G401.6 (cell line): ENCODE measurements at regions not wholly inside any gene's neighbourhood (a gene's known extent, or its start where the extent isn't known, plus 50 kb on each side); places are given as distances from the start of the nearest gene placed in this dataset.
"Not testable (repeated sequence)": the region's sequence is repeated elsewhere in the genome, so short reads cannot be mapped to it uniquely, and the experiment has no call there.

Experiments
- FAIRE-seq: peaks from 2 replicates; lab custom pipeline; 2012; peaks lifted over from hg19 to GRCh38; lab: Jason Lieb, UNC

- FAIRE-seq, result no peak
Observed at GRCh38 chr14:80055667-80056496, 155.4 kb downstream of the DIO2 start.

DNA sequence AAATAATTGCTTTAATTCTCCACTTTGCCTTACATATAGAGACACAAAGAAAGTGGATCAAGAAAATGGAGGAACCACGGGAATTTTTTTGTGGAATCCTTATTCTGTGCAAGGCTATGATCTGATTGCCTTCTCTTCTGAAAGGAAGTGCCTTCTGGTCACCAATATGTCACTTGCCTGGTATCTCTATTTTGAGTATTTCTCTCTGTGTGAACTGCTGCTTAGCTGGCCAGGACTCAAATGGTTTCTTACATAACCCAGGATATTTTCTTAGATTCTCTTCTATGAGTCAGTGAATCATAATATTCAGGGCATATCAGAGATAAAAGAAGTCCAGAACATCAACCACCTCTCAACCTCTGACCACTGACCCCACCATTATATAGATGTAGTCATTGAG, 156.1 kb downstream of the DIO2 start:
- no peak for FAIRE-seq

- FAIRE-seq, result no peak
Observed at GRCh38 chr14:80054020-80054419, 157.3 kb downstream of the DIO2 start.

- no peak for FAIRE-seq
Observed at GRCh38 chr14:80049055-80049454, 162.2 kb downstream of the DIO2 start.

DNA sequence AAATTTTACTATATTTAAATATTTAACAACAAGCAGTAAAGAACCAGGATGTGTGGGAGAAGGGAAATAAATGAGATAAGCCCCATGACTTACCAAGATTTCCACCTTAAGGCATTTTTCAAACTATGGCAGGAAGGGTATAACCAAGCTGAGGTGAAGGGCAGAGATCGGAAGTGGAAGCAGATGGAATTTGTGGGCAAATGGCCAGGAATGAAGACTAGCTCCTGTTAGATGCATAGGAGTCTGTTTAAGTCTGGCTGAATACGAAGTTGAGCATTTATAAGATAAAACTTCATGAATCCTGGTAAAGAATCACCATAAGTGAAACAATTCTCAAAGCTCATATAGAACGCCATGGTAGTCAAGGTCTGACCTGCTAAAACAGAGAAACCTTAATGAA, 163.5 kb downstream of the DIO2 start:
- no peak for FAIRE-seq

- no peak for FAIRE-seq
Observed at GRCh38 chr14:80037349-80037748, 174.0 kb downstream of the DIO2 start.

DNA sequence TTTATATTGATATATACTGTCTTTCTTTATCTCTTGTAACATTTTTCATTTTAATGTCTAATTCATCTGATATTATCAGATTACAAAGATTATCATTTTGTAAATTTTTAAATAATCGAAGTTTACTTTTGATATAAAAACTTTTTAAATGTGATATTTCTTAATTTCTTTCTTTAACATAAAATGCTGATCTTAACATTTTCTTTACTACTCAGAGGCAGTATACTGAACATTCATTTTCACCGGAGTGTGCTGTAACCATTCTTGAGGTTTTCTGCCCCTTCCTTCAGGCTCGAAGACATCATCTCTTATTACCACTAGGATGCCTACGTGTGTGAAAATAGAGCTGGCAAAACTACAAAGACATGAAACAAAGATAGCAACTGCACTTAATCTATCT, 186.9 kb downstream of the DIO2 start:
- peak; percentile 66 for FAIRE-seq

DNA sequence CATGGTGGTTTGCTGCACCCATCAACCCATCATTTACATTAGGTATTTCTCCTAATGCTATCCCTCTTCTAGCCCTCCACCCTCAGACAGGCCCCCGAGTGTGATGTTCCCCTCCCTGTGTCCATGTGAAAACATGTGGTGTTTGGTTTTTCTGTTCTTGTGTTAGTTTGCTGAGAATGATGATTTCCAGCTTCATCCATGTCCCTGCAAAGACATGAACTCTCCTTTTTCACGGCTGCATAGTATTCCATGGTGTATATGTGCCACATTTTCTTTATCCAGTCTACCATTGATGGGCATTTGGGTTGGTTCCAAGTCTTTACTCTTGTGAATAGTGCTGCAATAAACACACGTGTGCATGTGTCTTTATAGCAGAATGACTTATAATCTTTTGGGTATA, 192.8 kb downstream of the DIO2 start:
- not testable (repeated sequence) for FAIRE-seq

GRCh38 chr14:80017795-80018194, 193.5 kb downstream of the DIO2 start:
- no peak for FAIRE-seq

- not testable (repeated sequence) for FAIRE-seq
Observed at GRCh38 chr14:80010245-80010644, 201.1 kb downstream of the DIO2 start.

DNA sequence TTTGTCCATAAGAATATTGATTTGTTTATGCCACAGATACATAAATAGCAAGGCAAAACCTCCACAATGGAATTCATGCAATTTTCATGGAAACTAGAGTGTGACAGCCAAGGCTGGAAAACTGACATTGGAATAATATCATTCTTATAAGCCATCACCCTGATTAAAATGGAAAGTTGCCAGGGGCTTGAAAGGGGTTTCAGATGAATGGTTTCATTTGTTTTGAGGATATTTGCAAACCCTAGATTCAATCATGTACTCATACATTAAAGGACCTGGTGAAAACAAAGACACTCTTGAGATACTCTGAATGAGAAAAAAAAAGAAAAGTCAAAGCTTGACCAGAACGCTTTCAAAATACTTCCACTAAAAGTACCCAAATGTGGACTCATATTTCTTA, 205.7 kb downstream of the DIO2 start:
- no peak for FAIRE-seq

- FAIRE-seq, result no peak
Observed at GRCh38 chr14:80004871-80005270, 206.4 kb downstream of the DIO2 start.

GRCh38 chr14:80003138-80003537, 208.2 kb downstream of the DIO2 start:
- FAIRE-seq, result no peak

GRCh38 chr14:79997509-79998208, 213.6 kb downstream of the DIO2 start:
- no peak for FAIRE-seq

DNA sequence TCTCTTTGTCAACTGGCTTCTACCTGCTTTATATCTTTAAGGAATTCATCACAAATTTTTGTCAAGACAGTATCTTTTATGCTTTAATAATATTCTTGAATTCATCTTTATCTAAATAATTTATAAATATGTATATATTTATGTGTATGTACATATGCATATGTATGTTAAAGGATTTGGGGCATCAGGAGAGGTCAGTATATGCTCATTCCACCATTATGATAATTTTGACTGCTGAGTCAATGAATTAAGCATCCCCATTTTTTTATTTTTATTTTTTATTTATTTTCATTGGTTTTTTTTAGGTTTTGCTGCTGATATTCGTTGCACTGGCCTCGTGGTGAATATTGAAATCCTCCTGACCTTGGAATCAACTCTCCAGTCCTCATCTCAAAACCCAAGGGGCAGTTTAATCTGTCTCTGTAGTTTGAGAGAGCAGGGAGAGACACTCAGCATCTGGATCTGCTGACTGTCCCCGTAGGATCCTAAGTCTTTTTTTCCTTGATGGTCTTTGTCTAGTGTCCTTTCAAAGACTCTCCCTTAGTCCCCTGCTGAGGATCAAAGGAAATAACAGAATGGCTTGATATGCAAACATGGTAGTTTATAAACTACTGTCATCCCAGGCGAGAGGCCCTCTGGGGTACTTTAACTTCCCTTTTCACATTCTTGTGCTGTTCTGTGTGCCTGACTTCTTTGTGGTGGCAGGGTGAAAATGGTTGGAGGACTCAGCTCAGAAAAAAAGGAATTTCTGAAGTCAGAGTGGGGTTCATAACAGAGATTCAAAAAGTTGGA, 218.7 kb downstream of the DIO2 start:
- FAIRE-seq, result no peak

DNA sequence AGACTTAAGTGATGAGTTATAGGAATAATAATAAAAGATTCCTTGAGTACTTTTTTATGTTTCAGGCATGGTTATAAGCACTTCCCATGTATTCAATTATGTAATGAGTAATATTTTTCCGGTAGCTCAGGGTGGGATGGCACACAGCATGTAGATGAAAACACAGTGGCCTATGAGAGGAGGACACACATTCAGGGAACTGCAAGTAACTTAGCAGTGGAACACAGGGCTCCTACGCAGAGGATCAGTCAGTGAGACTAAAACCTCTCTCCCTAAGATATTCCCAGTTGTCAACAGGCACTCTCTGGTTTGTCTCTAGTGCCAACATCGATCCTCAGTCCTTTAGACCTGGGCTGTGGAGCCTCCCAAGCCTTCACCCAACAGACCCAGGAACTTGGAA, 219.4 kb downstream of the DIO2 start:
- FAIRE-seq, result no peak

GRCh38 chr14:79989990-79990389, 221.3 kb downstream of the DIO2 start:
- FAIRE-seq, result no peak

DNA sequence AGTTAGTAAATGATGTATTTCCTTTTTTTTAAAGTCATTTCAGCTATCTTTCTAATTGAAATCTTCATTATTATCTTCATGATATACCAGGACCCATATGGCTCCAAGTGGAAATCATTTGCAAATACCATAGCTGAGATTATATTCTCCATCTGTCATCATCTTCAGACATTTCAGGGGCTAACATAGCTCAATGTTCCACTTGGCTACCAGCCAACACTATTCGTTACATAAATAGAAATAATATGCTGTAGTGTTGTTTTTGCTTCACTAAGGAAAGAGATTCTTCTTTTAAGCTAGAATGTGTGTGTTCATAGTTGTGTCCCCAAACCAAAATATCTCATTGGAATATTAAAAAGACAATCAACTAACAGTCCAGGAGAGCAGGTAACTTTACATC, 225.1 kb downstream of the DIO2 start:
- FAIRE-seq, result no peak

GRCh38 chr14:79972230-79972629, 239.1 kb downstream of the DIO2 start:
- FAIRE-seq, result no peak

GRCh38 chr14:79971330-79971729, 240.0 kb downstream of the DIO2 start:
- no peak for FAIRE-seq

GRCh38 chr14:79967453-79967852, 243.9 kb downstream of the DIO2 start:
- FAIRE-seq, result no peak

DNA sequence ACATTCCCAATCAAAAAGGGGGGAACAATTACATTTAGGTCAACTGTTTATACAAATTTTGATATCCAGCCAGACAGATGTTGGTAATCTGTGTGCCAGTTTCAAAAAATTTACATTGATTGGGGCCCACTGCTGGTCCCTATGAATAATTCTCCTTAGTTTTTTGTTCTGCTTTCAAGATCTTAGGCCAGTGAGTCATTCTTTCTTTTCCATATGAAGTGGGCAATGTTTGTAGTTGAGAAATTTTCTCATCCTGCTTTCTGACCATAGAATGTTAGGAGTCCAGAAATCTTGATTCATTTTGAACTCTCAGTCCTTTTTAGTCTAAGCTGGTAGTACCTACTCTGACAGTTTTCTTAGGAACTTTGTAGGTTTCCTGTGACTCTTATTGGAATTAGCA, 244.3 kb downstream of the DIO2 start:
- FAIRE-seq, result no peak

- FAIRE-seq, result no peak
Observed at GRCh38 chr14:79965896-79966295, 245.4 kb downstream of the DIO2 start.
